ENCODE measurements at regions not wholly inside any gene's neighbourhood (a gene's known extent, or its start where the extent isn't known, plus 50 kb on each side); places are given as distances from the start of the nearest gene placed in this dataset.

DNA sequence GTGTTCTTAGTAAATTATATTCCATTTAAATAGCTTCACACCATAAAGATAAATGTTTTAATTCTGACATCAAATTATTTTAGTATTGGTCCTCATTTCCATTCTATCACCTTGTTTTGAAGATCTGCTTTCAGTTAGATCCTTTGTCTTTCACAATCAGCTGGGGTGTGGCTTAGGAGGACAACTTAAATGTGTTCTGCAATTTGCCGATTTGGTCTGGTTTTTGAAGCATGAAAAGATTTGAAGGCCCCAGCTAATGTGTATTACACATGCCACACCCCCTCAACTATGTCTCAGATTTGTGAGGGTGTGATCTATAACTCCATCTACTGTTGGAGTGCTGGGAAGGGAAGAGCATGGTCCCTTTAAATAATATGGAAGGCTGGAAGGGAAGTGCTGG lies 516.1 kb upstream of the GOLIM4 start:
- Mint-ChIP-seq H3K4me1 (ENCODE audit: low read depth) (no peaks in the 10 kb centered on the region), H3K4me3 (no peak overlapping the region), H3K36me3 (no peaks in the 10 kb centered on the region), H3K9me3 (no peaks in the 10 kb centered on the region), H3K27ac (no peak overlapping the region), H3K27me3 (no peaks in the 10 kb centered on the region)
- ChIA-PET CTCF (no interaction called here), POLR2A (no interaction called here)
- intact Hi-C loops (cut with micrococcal nuclease) = no loop called here
- no peak for DNase-seq

DNA sequence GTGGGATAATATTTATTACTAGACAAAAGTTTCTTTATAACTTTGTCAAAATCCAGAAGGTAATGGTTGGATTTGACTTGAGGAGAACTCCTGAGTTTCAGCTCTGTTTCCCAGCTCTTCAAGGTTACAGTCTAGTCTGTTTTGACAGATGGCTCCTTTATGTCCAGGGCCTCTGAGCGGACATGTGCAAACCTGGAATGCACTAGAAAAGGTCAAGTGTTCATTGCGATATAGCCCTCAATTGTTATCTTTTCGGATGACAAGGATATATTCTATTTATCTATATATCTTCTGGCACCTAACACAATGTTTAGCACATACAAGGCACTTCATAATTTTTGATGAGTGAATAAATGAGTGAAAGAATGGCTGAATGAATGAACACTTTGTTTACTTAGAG lies 513.2 kb upstream of the GOLIM4 start:
- no peak overlapping the region for H3K27ac Mint-ChIP-seq
- H3K4me3 Mint-ChIP-seq = no peak overlapping the region
- POLR2A ChIA-PET = no interaction called here

DNA sequence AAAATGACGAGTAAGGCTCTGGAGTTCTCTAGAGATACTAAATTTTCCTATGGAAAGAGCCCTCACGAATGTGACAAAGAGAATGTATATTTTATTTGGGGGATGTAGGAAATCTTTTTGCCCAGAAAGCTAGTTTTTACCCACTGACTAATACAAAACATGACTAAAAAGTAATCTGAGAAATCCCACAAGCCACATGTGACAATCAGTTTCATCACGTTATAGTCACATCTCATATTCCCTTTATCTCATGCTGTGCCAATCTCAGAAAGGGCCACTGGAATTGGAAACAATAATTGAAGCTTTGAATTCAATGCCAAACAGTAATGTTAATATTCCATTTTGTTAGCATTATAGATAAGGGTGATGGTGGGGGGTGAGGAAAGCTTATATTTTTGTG lies 509.0 kb upstream of the GOLIM4 start:
- no peaks in the 10 kb centered on the region for H3K27me3 Mint-ChIP-seq
- DNase-seq = no peak
- H3K36me3 Mint-ChIP-seq = no peaks in the 10 kb centered on the region
- ChIA-PET POLR2A (no interaction called here), CTCF (no interaction called here)
- no peaks in the 10 kb centered on the region for H3K9me3 Mint-ChIP-seq
- no peak overlapping the region for H3K4me3 Mint-ChIP-seq
- no peaks in the 10 kb centered on the region for H3K4me1 Mint-ChIP-seq (ENCODE audit: low read depth)
- no peak overlapping the region for H3K27ac Mint-ChIP-seq
- intact Hi-C loops (cut with micrococcal nuclease) = no loop called here

More for the DNA sequence above, 513.2 kb upstream of the GOLIM4 start:
- no peaks in the 10 kb centered on the region for H3K4me1 Mint-ChIP-seq (ENCODE audit: low read depth)
- no peaks in the 10 kb centered on the region for H3K9me3 Mint-ChIP-seq
- no peak for DNase-seq
- CTCF ChIA-PET = no interaction called here
- no peaks in the 10 kb centered on the region for H3K27me3 Mint-ChIP-seq
- intact Hi-C loops (cut with micrococcal nuclease) = no loop called here
- H3K36me3 Mint-ChIP-seq = no peaks in the 10 kb centered on the region

DNA sequence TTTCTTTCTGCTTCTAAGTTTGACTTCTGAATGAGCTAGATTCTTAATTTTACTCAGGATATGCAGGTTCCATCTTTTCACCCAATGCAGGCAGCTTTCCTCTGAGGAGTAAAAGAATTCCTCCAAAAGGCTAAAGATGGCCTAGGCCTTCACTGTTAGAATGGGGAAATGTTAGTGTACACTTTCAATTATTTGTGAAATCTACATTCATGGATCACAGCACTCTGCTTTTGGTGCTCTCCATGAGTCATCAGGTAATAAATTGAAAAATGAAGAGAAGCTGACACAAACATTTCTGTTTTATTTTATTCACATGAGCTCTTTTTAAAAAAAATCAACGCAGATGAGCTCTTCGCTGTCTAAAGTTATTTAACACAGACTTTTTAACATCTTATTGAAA lies 502.5 kb upstream of the GOLIM4 start:
- Mint-ChIP-seq H3K9me3 (no peaks in the 10 kb centered on the region), H3K36me3 (no peaks in the 10 kb centered on the region), H3K4me3 (no peak overlapping the region), H3K27me3 (no peaks in the 10 kb centered on the region), H3K4me1 (ENCODE audit: low read depth) (no peaks in the 10 kb centered on the region), H3K27ac (no peak overlapping the region)
- intact Hi-C loops (cut with micrococcal nuclease) = no loop called here
- ChIA-PET CTCF (no interaction called here), POLR2A (no interaction called here)
- DNase-seq = no peak

DNA sequence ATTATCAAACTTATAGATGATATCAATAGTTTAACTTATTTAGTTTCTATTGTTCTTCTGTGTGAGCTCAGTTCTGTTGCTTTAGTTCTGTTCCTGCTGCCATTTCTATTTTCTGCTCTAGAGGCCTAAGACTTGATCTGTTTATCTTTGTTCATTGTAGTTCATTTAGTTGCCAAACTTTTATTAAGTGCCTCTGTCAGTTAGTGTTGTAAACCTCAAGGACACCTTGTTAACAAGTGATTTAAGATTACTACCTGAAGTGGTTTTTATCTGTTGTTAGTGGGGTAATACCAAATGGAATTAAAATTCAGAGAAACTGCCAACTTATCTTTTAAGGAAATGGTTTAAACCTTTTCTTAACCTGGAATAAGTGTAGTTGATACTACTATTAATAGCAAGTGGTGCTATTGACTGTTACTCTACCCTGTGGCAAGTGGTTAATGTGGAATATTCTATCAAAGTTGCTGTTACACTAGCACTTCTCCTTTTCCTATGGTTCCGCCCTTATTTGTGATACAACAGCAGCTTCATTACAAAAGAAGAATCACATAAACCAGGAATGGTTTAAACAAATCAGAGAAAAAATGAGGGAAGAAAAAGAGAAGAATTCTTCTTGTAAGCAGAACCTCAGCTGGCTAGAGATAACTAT lies 500.6 kb upstream of the GOLIM4 start:
- H3K27ac Mint-ChIP-seq = no peak overlapping the region
- DNase-seq = no peak
- ChIA-PET CTCF (no interaction called here), POLR2A (no interaction called here)
- no peaks in the 10 kb centered on the region for H3K9me3 Mint-ChIP-seq
- intact Hi-C loops (cut with micrococcal nuclease) = no loop called here
- H3K36me3 Mint-ChIP-seq = no peaks in the 10 kb centered on the region
- H3K4me3 Mint-ChIP-seq = no peak overlapping the region
- H3K4me1 Mint-ChIP-seq (ENCODE audit: low read depth) = no peaks in the 10 kb centered on the region
- H3K27me3 Mint-ChIP-seq = no peaks in the 10 kb centered on the region

DNA sequence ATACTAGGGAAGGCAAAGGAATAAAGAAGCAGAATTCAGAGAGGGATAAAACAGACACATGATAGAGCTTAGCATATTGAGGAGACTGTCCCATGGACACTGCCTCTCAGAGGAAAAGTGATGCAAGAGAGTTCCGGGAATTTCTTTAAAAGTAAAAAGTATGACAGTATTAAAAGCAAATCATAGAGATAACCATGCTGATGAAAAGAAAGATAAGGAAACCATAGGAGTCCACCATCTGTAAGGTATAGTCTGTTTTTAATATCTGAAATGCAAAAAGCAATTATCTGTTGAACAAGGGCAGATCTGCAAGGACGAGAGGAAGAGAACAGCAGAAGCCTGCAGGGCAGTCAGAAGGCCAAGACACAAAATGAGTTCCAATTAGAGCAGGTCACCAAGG lies 495.9 kb upstream of the GOLIM4 start:
- H3K27ac Mint-ChIP-seq = no peak overlapping the region
- H3K4me1 Mint-ChIP-seq (ENCODE audit: low read depth) = no peaks in the 10 kb centered on the region
- CTCF ChIA-PET = no interaction called here
- H3K27me3 Mint-ChIP-seq = no peaks in the 10 kb centered on the region
- peaks cover 2% of the 10 kb centered on the region for H3K9me3 Mint-ChIP-seq
- intact Hi-C loops (cut with micrococcal nuclease) = no loop called here
- DNase-seq = no peak
- H3K4me3 Mint-ChIP-seq = no peak overlapping the region
- POLR2A ChIA-PET = no interaction called here
- no peaks in the 10 kb centered on the region for H3K36me3 Mint-ChIP-seq

DNA sequence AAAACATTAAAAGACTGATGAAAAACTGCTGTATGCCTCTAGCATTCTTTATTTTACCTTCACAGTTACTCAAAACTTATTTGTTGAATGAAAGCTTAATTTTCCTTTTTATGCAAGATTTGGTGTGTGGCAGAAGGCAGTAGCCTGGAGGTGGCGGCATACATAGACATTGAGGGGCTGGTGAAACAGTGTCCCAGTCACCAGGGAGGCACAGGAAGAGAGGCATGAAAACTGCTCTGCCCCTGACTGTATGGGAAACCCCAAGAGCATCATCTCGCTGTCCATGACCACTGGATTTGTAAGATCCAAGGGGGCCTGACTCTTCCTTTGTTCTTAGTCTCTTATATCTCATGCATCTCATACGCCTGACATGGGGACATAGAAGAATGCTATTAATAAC lies 493.7 kb upstream of the GOLIM4 start:
- H3K36me3 Mint-ChIP-seq = no peaks in the 10 kb centered on the region

DNA sequence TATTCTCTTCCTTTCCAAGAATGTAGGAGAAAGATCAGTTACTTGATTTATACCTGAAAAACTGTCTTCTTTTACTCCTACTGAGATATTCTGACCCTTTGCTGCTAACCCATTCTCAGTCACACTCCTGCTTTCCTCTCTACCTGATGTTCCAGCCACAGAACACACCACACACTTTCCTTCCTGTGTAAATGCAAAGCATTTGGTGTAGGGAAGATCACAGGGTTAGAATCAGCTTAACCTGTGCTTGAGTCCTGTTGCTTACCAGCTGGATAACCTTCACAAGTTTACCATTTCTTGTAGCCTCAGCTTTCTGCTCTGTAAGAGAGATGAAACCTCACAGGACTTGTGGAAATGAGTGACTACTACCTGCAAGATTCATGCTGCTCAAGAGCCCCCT lies 489.8 kb upstream of the GOLIM4 start:
- ChIA-PET POLR2A (no interaction called here), CTCF (no interaction called here)
- Mint-ChIP-seq H3K27me3 (no peaks in the 10 kb centered on the region), H3K36me3 (no peaks in the 10 kb centered on the region), H3K4me3 (no peak overlapping the region), H3K27ac (no peak overlapping the region), H3K4me1 (ENCODE audit: low read depth) (no peaks in the 10 kb centered on the region), H3K9me3 (peaks cover 2% of the 10 kb centered on the region)
- intact Hi-C loops (cut with micrococcal nuclease) = no loop called here
- no peak for DNase-seq

More for the DNA sequence above, 493.7 kb upstream of the GOLIM4 start:
- H3K27me3 Mint-ChIP-seq = no peaks in the 10 kb centered on the region
- intact Hi-C loops (cut with micrococcal nuclease) = no loop called here
- H3K4me1 Mint-ChIP-seq (ENCODE audit: low read depth) = no peaks in the 10 kb centered on the region
- no peak overlapping the region for H3K4me3 Mint-ChIP-seq
- POLR2A ChIA-PET = no interaction called here
- H3K9me3 Mint-ChIP-seq = peaks cover 2% of the 10 kb centered on the region
- DNase-seq = no peak
- CTCF ChIA-PET = no interaction called here
- no peak overlapping the region for H3K27ac Mint-ChIP-seq

DNA sequence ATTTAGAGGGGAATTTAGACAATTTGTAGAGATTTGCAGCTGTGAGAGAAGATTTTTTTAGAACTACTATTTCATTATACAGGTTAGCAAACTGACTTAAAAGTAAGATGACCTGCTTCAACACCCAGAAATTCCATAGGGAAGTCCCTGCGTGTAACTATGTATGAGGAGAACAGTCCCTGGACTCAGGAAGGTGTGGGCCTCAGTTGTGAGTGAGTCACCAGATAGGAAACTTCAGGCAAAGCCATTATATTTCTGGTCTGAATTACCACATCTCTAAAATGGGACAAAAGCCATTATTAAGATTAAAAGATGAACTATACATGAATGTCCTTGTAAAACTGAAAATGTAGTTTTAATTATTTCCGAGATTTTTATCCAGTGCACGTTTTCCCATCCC lies 488.3 kb upstream of the GOLIM4 start:
- H3K4me3 Mint-ChIP-seq = no peak overlapping the region
- no peak overlapping the region for H3K27ac Mint-ChIP-seq
- H3K27me3 Mint-ChIP-seq = no peaks in the 10 kb centered on the region
- no peak for DNase-seq
- ChIA-PET POLR2A (no interaction called here), CTCF (no interaction called here)
- H3K9me3 Mint-ChIP-seq = peaks cover 2% of the 10 kb centered on the region
- no peaks in the 10 kb centered on the region for H3K36me3 Mint-ChIP-seq
- no peaks in the 10 kb centered on the region for H3K4me1 Mint-ChIP-seq (ENCODE audit: low read depth)
- intact Hi-C loops (cut with micrococcal nuclease) = no loop called here

DNA sequence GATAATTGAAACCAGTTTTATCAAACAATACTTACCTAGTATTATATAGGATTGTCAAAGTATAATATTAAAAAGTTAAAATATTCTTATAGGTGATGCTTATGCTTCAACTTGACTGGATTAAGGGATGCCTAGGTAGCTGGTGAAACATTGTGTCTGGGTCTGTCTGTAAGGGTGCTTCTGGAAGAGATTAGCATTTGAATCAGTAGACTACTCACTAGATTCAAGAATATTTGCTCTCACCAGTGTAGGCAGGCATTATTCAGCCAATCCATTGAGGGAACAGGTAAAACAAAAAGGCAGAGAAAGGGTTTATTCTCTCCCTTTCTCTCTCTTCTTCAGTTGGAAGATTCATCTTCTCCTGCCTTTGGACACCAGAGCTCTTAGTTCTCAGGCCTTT lies 486.8 kb upstream of the GOLIM4 start:
- H3K4me3 Mint-ChIP-seq = no peak overlapping the region
- H3K36me3 Mint-ChIP-seq = no peaks in the 10 kb centered on the region
- intact Hi-C loops (cut with micrococcal nuclease) = no loop called here
- H3K27ac Mint-ChIP-seq = no peak overlapping the region
- POLR2A ChIA-PET = no interaction called here
- DNase-seq = no peak
- no peaks in the 10 kb centered on the region for H3K9me3 Mint-ChIP-seq
- H3K4me1 Mint-ChIP-seq (ENCODE audit: low read depth) = no peaks in the 10 kb centered on the region
- CTCF ChIA-PET = no interaction called here
- no peaks in the 10 kb centered on the region for H3K27me3 Mint-ChIP-seq

DNA sequence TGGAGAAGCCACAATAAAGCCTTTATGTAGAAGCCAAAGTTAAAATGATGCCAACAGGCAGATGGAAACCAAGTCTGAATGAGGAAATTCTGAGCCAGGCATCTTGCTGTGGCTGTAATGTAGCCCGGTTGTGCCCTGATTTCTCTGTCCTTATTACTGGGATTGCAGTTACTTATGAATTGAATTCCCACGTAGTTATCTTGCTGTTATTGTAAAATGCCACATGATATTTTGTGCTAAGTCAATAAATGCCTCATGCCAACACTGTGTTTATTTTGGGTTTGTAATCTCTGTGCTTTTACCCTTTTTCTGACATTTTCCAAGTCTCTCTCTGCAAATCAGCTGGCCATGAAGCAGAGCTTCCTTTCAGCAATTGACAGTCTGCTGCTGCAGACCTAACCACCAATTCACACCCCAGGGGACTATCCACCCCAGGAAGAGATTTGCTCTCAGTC lies 486.1 kb upstream of the GOLIM4 start:
- Mint-ChIP-seq H3K9me3 (no peaks in the 10 kb centered on the region), H3K4me1 (ENCODE audit: low read depth) (no peaks in the 10 kb centered on the region), H3K27ac (no peak overlapping the region), H3K27me3 (no peaks in the 10 kb centered on the region), H3K36me3 (no peaks in the 10 kb centered on the region), H3K4me3 (no peak overlapping the region)
- intact Hi-C loops (cut with micrococcal nuclease) = no loop called here
- POLR2A ChIA-PET = no interaction called here
- DNase-seq = no peak
- CTCF ChIA-PET = no interaction called here

DNA sequence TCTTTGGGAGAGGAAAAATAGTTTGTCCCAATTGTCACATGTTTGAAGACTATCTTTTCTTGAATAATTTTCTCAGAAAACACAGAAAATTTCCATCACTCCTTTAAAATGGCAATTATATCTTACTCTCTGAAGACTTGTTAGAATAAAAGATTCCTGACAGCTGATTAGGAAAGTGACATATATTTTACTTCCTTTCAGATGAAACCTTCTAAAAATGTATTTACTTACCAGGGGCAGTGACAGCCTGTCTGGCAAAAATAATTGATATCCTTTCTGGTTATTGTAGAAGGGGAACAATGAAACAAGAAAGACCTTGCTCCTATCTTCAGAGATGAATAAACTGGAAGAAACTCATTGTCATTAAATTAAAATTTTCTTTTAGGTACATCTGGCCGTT lies 483.3 kb upstream of the GOLIM4 start:
- ChIA-PET POLR2A (no interaction called here), CTCF (no interaction called here)
- intact Hi-C loops (cut with micrococcal nuclease) = no loop called here
- no peaks in the 10 kb centered on the region for H3K36me3 Mint-ChIP-seq
- H3K27me3 Mint-ChIP-seq = no peaks in the 10 kb centered on the region
- H3K9me3 Mint-ChIP-seq = no peaks in the 10 kb centered on the region
- no peak for DNase-seq
- no peak overlapping the region for H3K27ac Mint-ChIP-seq
- no peak overlapping the region for H3K4me3 Mint-ChIP-seq
- H3K4me1 Mint-ChIP-seq (ENCODE audit: low read depth) = no peaks in the 10 kb centered on the region

DNA sequence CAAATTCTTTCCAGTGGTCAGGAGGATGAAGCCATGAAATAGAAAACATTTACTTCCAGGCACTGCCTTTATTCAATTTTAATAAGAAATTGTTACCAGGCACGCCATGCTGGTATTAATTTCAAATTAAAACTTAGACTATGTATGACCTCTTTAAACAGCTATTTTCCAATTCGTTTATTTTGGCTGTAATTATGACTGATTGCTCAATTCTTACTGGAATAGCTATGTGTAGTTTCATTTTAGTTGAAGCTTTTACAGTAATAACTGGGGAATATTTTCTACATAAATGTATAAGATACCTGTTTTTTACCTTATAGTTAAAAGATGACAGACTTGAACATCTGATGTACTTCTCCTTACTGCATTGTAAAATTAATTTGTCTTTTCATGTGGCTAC lies 480.0 kb upstream of the GOLIM4 start:
- H3K36me3 Mint-ChIP-seq = no peaks in the 10 kb centered on the region
- H3K27ac Mint-ChIP-seq = no peak overlapping the region
- no peaks in the 10 kb centered on the region for H3K9me3 Mint-ChIP-seq
- no peaks in the 10 kb centered on the region for H3K27me3 Mint-ChIP-seq
- no peaks in the 10 kb centered on the region for H3K4me1 Mint-ChIP-seq (ENCODE audit: low read depth)
- no peak for DNase-seq
- intact Hi-C loops (cut with micrococcal nuclease) = no loop called here
- H3K4me3 Mint-ChIP-seq = no peak overlapping the region
- POLR2A ChIA-PET = no interaction called here
- CTCF ChIA-PET = no interaction called here

Measured in activated CD4-positive, alpha-beta memory T cell treated with anti-CD3 and anti-CD28 coated beads for 36 hours (primary cell).